ENCODE measurements at regions not wholly inside any gene's neighbourhood (a gene's known extent, or its start where the extent isn't known, plus 50 kb on each side); places are given as distances from the start of the nearest gene placed in this dataset.

GRCh38 chr4:123786163-123786915 is 389.7 kb downstream of the SPRY1 start:
- Mint-ChIP-seq H3K9me3 (peaks cover 10% of the 10 kb centered on the region), H3K4me1 (peaks cover 50% of the 10 kb centered on the region), H3K36me3 (0 out of 2 replicates have a peak, but pooled peaks cover 2% of the 10 kb centered on the region), H3K27ac (peak overlapping the region; percentile 67; the same call in 1 of the 2 replicates), H3K27me3 (ENCODE audit: low read depth) (no peaks in the 10 kb centered on the region), H3K4me3 (no peak overlapping the region)
- ATAC-seq (no peak), DNase-seq (ENCODE audit: low spot score) (no peak)
- POLR2A ChIA-PET, result no interaction called here
- CTCF ChIA-PET, result no interaction called here
- TF ChIP-seq ZNF121 (CRISPR knock-in tag; IDR thresholded peaks at IDR 0.05), result no peak
- no peak for TF ChIP-seq ZNF219 (CRISPR knock-in tag; IDR thresholded peaks at IDR 0.05; ENCODE audit: borderline replicate concordance)
- TF ChIP-seq SMAD4 (CRISPR knock-in tag; IDR thresholded peaks at IDR 0.05), result no peak
- no peak for TF ChIP-seq NFATC4 (CRISPR knock-in tag; IDR thresholded peaks at IDR 0.05)
- no peak for TF ChIP-seq MYBL2 (CRISPR knock-in tag; IDR thresholded peaks at IDR 0.05)

DNA sequence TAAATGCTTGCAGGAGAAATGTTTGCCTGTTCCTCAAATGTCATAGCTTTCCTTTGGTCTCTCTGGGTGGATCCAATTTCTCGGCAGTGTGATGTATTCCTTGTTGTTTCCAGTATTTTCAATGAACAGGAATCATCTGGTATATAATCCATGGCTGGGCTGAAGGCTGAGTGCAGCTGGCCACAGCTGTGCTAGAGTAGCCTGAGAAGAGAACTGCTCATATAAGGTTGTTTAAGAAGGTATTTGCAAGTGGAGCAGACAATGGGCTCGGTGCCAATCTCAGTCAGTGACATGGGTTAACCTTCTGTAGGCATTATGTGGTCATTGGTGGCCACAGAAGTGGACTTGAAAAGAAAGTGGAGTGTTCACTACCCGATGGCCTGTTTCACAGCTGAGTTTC is 390.3 kb downstream of the SPRY1 start:
- CTCF ChIA-PET, result no interaction called here
- peak; percentile 23; the same call in 1 of the 2 replicates for ATAC-seq
- TF ChIP-seq PREB (CRISPR knock-in tag; IDR thresholded peaks at IDR 0.05; ENCODE audit: borderline replicate concordance) (no peak), ZNF263 (CRISPR knock-in tag; IDR thresholded peaks at IDR 0.05; ENCODE audit: low read depth) (no peak), MYBL2 (CRISPR knock-in tag; IDR thresholded peaks at IDR 0.05) (no peak), SMAD4 (CRISPR knock-in tag; IDR thresholded peaks at IDR 0.05) (no peak), ATF2 (CRISPR knock-in tag; IDR thresholded peaks at IDR 0.05; ENCODE audit: borderline replicate concordance, low read depth) (no peak), NFATC4 (CRISPR knock-in tag; IDR thresholded peaks at IDR 0.05) (no peak), ZBTB21 (CRISPR knock-in tag; IDR thresholded peaks at IDR 0.05; ENCODE audit: borderline replicate concordance) (no peak), NFE2L1 (CRISPR knock-in tag; IDR thresholded peaks at IDR 0.05) (no peak), GRHL2 (CRISPR knock-in tag; IDR thresholded peaks at IDR 0.05; ENCODE audit: insufficient replicate concordance, severe bottlenecking) (no peak), ERG (CRISPR knock-in tag; IDR thresholded peaks at IDR 0.05) (no peak), GTF2I (CRISPR knock-in tag; conservative IDR thresholded peaks at IDR 0.05) (no peak), ARID4B (CRISPR knock-in tag; IDR thresholded peaks at IDR 0.05; ENCODE audit: borderline replicate concordance) (no peak), ZBTB43 (CRISPR knock-in tag; IDR thresholded peaks at IDR 0.05) (no peak), GABPB1 (CRISPR knock-in tag; IDR thresholded peaks at IDR 0.05) (no peak)
- TF ChIP-seq, protein P1, sequence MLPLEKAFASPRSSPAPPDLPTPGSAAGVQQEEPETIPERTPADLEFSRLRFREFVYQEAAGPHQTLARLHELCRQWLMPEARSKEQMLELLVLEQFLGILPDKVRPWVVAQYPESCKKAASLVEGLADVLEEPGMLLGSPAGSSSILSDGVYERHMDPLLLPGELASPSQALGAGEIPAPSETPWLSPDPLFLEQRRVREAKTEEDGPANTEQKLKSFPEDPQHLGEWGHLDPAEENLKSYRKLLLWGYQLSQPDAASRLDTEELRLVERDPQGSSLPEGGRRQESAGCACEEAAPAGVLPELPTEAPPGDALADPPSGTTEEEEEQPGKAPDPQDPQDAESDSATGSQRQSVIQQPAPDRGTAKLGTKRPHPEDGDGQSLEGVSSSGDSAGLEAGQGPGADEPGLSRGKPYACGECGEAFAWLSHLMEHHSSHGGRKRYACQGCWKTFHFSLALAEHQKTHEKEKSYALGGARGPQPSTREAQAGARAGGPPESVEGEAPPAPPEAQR (CRISPR knock-in tag; IDR thresholded peaks at IDR 0.05), result no peak
- TF ChIP-seq, protein P2, sequence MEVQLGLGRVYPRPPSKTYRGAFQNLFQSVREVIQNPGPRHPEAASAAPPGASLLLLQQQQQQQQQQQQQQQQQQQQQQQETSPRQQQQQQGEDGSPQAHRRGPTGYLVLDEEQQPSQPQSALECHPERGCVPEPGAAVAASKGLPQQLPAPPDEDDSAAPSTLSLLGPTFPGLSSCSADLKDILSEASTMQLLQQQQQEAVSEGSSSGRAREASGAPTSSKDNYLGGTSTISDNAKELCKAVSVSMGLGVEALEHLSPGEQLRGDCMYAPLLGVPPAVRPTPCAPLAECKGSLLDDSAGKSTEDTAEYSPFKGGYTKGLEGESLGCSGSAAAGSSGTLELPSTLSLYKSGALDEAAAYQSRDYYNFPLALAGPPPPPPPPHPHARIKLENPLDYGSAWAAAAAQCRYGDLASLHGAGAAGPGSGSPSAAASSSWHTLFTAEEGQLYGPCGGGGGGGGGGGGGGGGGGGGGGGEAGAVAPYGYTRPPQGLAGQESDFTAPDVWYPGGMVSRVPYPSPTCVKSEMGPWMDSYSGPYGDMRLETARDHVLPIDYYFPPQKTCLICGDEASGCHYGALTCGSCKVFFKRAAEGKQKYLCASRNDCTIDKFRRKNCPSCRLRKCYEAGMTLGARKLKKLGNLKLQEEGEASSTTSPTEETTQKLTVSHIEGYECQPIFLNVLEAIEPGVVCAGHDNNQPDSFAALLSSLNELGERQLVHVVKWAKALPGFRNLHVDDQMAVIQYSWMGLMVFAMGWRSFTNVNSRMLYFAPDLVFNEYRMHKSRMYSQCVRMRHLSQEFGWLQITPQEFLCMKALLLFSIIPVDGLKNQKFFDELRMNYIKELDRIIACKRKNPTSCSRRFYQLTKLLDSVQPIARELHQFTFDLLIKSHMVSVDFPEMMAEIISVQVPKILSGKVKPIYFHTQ (CRISPR knock-in tag; IDR thresholded peaks at IDR 0.05), result no peak
- no peak overlapping the region for H3K4me3 Mint-ChIP-seq
- peaks cover 10% of the 10 kb centered on the region for H3K9me3 Mint-ChIP-seq
- peak overlapping the region; percentile 67; the same call in 1 of the 2 replicates for H3K27ac Mint-ChIP-seq
- H3K27me3 Mint-ChIP-seq (ENCODE audit: low read depth), result no peaks in the 10 kb centered on the region
- peaks cover 46% of the 10 kb centered on the region for H3K4me1 Mint-ChIP-seq
- no peak for DNase-seq (ENCODE audit: low spot score)
- POLR2A ChIA-PET, result no interaction called here
- H3K36me3 Mint-ChIP-seq, result no peaks in the 10 kb centered on the region

Data from WTC11 (cell line).